ENCODE measurements at regions not wholly inside any gene's neighbourhood (a gene's known extent, or its start where the extent isn't known, plus 50 kb on each side); places are given as distances from the start of the nearest gene placed in this dataset.

DNA sequence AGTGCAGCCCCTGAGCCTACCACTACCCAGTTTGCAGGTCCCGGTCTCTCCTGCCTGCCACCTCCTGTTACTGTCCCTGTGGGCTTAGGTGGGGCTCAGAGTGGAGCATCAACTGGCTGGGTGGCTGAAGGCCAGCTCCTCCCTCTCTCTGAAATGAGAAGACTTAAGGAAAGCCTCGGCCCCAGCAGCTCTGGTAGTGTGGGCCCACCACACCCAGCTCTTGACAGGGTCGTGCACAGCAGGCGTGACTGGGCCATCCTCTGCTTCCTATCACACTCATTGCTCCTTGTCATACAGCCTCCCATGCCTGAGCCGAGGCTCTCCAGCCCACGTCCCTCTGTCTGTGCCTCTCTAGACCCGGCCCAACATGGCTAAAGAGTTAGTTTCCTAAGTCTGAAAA is 142.7 kb upstream of the LINGO1 start:
- no peak for DNase-seq (ENCODE audit: low read depth, low spot score)
- no peak overlapping the region for H3K4me3 ChIP-seq (ENCODE audit: low read depth, low read length)
- ChIA-PET CTCF (no interaction called here), POLR2A (no interaction called here)
- no peak overlapping the region for H3K27ac ChIP-seq (ENCODE audit: low read depth, low read length)
- no peak for TF ChIP-seq CTCF (IDR thresholded peaks at IDR 0.05; ENCODE audit: low read depth, low read length)
- no peaks in the 10 kb centered on the region for H3K9me3 ChIP-seq (ENCODE audit: control insufficient read depth, insufficient read depth, low read length)
- H3K27me3 ChIP-seq (ENCODE audit: control insufficient read depth, insufficient read depth, low read length) = peaks cover 12% of the 10 kb centered on the region

DNA sequence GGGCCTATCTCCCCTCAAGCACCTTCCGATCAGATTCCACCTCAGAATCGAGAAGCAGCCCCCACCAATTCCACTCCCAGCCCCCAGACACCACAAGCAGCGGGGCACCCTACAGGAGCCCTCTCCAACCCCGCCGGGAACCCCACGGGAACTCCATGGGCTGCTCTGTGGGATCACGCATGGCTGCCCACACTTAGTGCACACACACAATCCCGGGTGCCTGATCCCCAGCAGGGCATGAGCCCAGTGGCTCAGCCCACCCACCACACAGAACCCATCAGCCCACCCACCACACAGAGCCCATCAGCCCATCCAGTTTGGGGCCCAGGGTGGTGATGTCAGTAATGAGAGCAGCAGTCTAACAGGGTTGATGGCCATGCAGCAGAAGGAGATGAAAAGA is 141.6 kb upstream of the LINGO1 start:
- ChIA-PET POLR2A (no interaction called here), CTCF (no interaction called here)
- no peak overlapping the region for H3K4me3 ChIP-seq (ENCODE audit: low read depth, low read length)
- no peak for DNase-seq (ENCODE audit: low read depth, low spot score)
- H3K27me3 ChIP-seq (ENCODE audit: control insufficient read depth, insufficient read depth, low read length) = peaks cover 8% of the 10 kb centered on the region
- no peaks in the 10 kb centered on the region for H3K9me3 ChIP-seq (ENCODE audit: control insufficient read depth, insufficient read depth, low read length)
- TF ChIP-seq CTCF (IDR thresholded peaks at IDR 0.05; ENCODE audit: low read depth, low read length) = no peak
- H3K27ac ChIP-seq (ENCODE audit: low read depth, low read length) = no peak overlapping the region

DNA sequence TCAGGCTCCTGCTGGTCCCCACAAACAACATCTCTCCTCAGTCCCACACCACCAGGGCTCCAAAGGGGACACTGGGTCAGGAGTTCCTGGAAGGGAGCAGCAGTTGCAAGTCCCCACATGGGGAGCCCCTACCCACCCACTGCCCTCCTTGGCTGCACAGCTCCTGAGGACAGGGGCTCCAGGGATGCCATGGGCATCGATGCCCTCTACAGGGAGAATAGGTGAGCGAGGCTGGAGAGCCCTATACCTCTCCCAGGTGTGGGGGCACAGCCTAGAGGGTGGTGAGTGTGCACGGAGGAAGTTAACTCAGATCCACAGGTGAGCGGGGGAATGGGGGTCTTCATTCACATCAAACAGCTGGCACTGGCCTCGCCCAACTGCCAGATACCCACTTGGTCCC is 141.2 kb upstream of the LINGO1 start:
- no peak for DNase-seq (ENCODE audit: low read depth, low spot score)

DNA sequence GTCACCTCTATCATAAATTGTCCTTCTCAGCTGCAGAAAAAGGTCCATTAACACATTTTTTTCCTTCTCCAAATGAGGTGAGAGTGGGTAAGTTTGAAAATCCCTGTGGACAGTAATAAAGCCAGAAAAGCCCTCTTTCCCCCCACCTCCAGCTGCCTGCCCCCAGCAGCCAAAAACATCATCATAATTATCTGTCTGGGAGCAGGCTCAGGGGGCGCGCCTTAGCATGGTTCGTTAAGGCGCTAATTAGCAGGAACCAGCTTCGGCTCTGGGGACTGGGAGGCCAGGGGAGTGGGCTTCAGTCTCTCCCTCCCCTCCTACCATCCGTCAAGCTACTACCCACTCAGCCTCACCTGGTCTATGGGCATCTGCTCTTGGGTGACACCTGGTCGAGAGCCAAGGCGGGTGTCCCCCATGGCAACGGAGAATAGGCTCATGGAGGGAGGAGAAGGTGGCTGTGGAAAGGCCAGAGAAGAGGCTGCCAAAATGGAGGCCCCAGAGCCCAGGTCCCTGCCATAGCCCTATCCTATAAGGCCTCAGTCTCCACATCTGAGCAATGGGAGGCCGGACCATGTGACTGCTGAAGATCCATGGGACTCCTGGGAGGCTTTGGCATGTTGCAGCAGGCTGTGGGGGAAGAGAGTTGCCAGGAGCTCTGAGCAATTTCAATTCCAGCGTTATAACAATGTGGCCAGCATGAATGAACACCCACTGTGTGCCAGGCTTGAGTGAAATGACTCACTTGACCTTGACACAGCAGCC is 140.1 kb upstream of the LINGO1 start:
- Histone ChIP-seq H3K4me3 (ENCODE audit: low read depth, low read length) (no peak overlapping the region), H3K9me3 (ENCODE audit: control insufficient read depth, insufficient read depth, low read length) (no peaks in the 10 kb centered on the region), H3K27ac (ENCODE audit: low read depth, low read length) (no peak overlapping the region), H3K27me3 (ENCODE audit: control insufficient read depth, insufficient read depth, low read length) (peaks cover 13% of the 10 kb centered on the region)
- ChIA-PET POLR2A (no interaction called here), CTCF (no interaction called here)
- no peak for TF ChIP-seq CTCF (IDR thresholded peaks at IDR 0.05; ENCODE audit: low read depth, low read length)
- no peak for DNase-seq (ENCODE audit: low read depth, low spot score)

More for the DNA sequence above, 141.2 kb upstream of the LINGO1 start:
- Histone ChIP-seq H3K27ac (ENCODE audit: low read depth, low read length) (no peak overlapping the region), H3K27me3 (ENCODE audit: control insufficient read depth, insufficient read depth, low read length) (peaks cover 11% of the 10 kb centered on the region), H3K4me3 (ENCODE audit: low read depth, low read length) (no peak overlapping the region), H3K9me3 (ENCODE audit: control insufficient read depth, insufficient read depth, low read length) (no peaks in the 10 kb centered on the region)
- no peak for TF ChIP-seq CTCF (IDR thresholded peaks at IDR 0.05; ENCODE audit: low read depth, low read length)
- ChIA-PET CTCF (no interaction called here), POLR2A (no interaction called here)

DNA sequence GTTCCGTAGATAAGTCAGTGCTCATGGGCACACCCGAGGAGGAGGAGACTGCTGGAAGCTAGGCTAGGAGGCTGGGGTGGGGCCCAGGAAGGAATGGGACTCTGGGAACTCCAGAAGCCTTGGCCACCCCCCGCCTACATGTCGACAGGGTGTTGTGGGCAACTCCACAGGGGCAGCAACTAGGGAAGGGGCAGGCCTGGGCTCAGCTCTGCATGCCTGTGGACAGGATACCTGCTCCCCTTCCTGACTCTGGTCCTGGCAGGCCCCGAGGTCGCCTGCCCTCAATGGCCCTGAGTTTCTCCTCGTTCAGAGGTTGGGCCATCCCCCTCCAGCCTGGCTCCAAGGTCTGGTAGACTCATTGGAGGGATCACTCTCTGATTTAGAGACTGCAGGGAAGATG is 138.9 kb upstream of the LINGO1 start:
- Histone ChIP-seq H3K27me3 (ENCODE audit: control insufficient read depth, insufficient read depth, low read length) (peaks cover 13% of the 10 kb centered on the region), H3K27ac (ENCODE audit: low read depth, low read length) (no peak overlapping the region), H3K4me3 (ENCODE audit: low read depth, low read length) (no peak overlapping the region), H3K9me3 (ENCODE audit: control insufficient read depth, insufficient read depth, low read length) (no peaks in the 10 kb centered on the region)
- CTCF ChIA-PET = no interaction called here
- TF ChIP-seq CTCF (IDR thresholded peaks at IDR 0.05; ENCODE audit: low read depth, low read length) = no peak
- DNase-seq (ENCODE audit: low read depth, low spot score) = no peak
- POLR2A ChIA-PET = no interaction called here
